H1 (cell line): ENCODE measurements at regions not wholly inside any gene's neighbourhood (a gene's known extent, or its start where the extent isn't known, plus 50 kb on each side); places are given as distances from the start of the nearest gene placed in this dataset.

Experiments
- CTCF ChIA-PET: fragments of 300-600 bp; sonication (Branson Sonifier 250); formaldehyde crosslinking; loops from one replicate; lab custom pipeline; 2021; ENCODE audit not compliant: partially characterized antibody; lab: Charles Lee
- POLR2A ChIA-PET: fragments of 300-600 bp; sonication (Branson Sonifier 250); formaldehyde crosslinking; loops from one replicate; lab custom pipeline; 2021; ENCODE audit warnings: inconsistent platforms; ENCODE audit not compliant: partially characterized antibody; lab: Charles Lee
- DNase-seq, 2 experiments: peaks; one replicate each; pipeline versions ENCODE4 v3.0.0 to v3.0.0-alpha.2; 2010 to 2022; ENCODE audit warnings: low spot score in 2 of 2, low read depth in 1 of 2, mixed read lengths in 1 of 2
- FAIRE-seq: peaks from 2 replicates; lab custom pipeline; 2011; peaks lifted over from hg19 to GRCh38; lab: Jason Lieb, UNC
- H2AFZ ChIP-seq: 2 replicates; pipeline ENCODE4 v1.8.1; 2012; ENCODE audit warnings: low read length, inconsistent platforms
- H2AK5ac ChIP-seq: 2 replicates; pipeline ENCODE4 v1.6.1; 2013; ENCODE audit warnings: low read depth, low read length
- H2BK120ac ChIP-seq: replicated peaks from 2 replicates; pipeline ENCODE3; 2013; ENCODE audit warnings: low read depth, low read length, inconsistent platforms
- H2BK12ac ChIP-seq: 2 replicates; pipeline ENCODE4 v1.6.1; 2013; ENCODE audit warnings: low read depth, low read length
- H2BK15ac ChIP-seq: 2 replicates; pipeline ENCODE4 v1.6.1; 2013; ENCODE audit warnings: low read length
- H2BK20ac ChIP-seq: 2 replicates; pipeline ENCODE4 v1.6.1; 2013; ENCODE audit warnings: low read length
- H2BK5ac ChIP-seq: 2 replicates; pipeline ENCODE4 v1.6.1; 2013; ENCODE audit warnings: low read depth, low read length
- H3K14ac ChIP-seq: 2 replicates; pipeline ENCODE4 v1.6.1; 2013; ENCODE audit warnings: inconsistent platforms; ENCODE audit not compliant: insufficient read length
- H3K18ac ChIP-seq: 2 replicates; pipeline ENCODE4 v1.6.1; 2013; ENCODE audit warnings: low read length; ENCODE audit errors: extremely low read depth
- H3K23ac ChIP-seq: 2 replicates; pipeline ENCODE4 v1.6.1; 2013; ENCODE audit warnings: inconsistent platforms; ENCODE audit not compliant: insufficient read length
- H3K23me2 ChIP-seq: 2 replicates; pipeline ENCODE4 v1.6.1; 2013; ENCODE audit warnings: low read depth, low read length
- H3K27ac ChIP-seq: 2 replicates; pipeline ENCODE4 v1.6.1; 2011; ENCODE audit warnings: low read depth, low read length, inconsistent platforms
- H3K27me3 ChIP-seq, 4 experiments: replicated peaks in 1 of 4; 1 replicate in 1 of 4; 2 replicates in 3 of 4; pipeline versions ENCODE4 v1.6.1 to v1.8.1; 2011 to 2013; ENCODE audit warnings: low read length in 3 of 4, mild to moderate bottlenecking in 3 of 4, inconsistent platforms in 2 of 4, mixed read lengths in 2 of 4, moderate library complexity in 1 of 4; ENCODE audit not compliant: control insufficient read depth in 3 of 4, insufficient read depth in 3 of 4; ENCODE audit errors: extremely low read depth in 1 of 4
- H3K36me3 ChIP-seq, 4 experiments: 2 replicates each; pipeline versions ENCODE4 v1.6.1 to v1.8.1; 2011 to 2013; ENCODE audit warnings: mild to moderate bottlenecking in 4 of 4, low read length in 3 of 4, moderate library complexity in 2 of 4, control low read depth in 1 of 4, inconsistent platforms in 1 of 4; ENCODE audit not compliant: insufficient read depth in 4 of 4, control insufficient read depth in 2 of 4
- H3K4ac ChIP-seq: replicated peaks from 2 replicates; pipeline ENCODE3; 2013; ENCODE audit warnings: low read length, low read depth, mixed read lengths, inconsistent platforms; ENCODE audit not compliant: insufficient read length
- H3K4me1 ChIP-seq, 4 experiments: replicated peaks in 1 of 4; 1 replicate in 1 of 4; 2 replicates in 3 of 4; pipeline versions ENCODE4 v1.6.1 to v1.8.1; 2011 to 2013; ENCODE audit warnings: low read length in 3 of 4, inconsistent platforms in 2 of 4, mixed read lengths in 1 of 4; ENCODE audit not compliant: insufficient read depth in 4 of 4, control insufficient read depth in 3 of 4
- H3K4me2 ChIP-seq, 2 experiments: 2 replicates each; pipeline versions ENCODE4 v1.6.1 to v1.8.1; 2011 to 2013; ENCODE audit warnings: low read depth in 2 of 2, low read length in 2 of 2, control low read depth in 1 of 2, inconsistent platforms in 1 of 2, mild to moderate bottlenecking in 1 of 2; ENCODE audit not compliant: insufficient read depth in 1 of 2
- H3K4me3 ChIP-seq, 4 experiments: fragments of 200-600, 300-600 bp in 1 of 4; sonication (generic), shearing (Covaris generic), sonication (Bioruptor Twin) in 1 of 4; 2 replicates each; pipeline versions ENCODE4 v1.5.1 to v1.8.1; 2011 to 2016; ENCODE audit warnings: low read length in 4 of 4, low read depth in 3 of 4, control low read depth in 2 of 4, inconsistent platforms in 2 of 4, mild to moderate bottlenecking in 2 of 4, mixed read lengths in 1 of 4, moderate library complexity in 1 of 4; ENCODE audit not compliant: insufficient read depth in 2 of 4; ENCODE audit errors: extremely low read depth in 1 of 4
- H3K56ac ChIP-seq: replicated peaks from 2 replicates; pipeline ENCODE3; 2013; ENCODE audit warnings: low read depth, mild to moderate bottlenecking, mixed read lengths, low read length, inconsistent platforms; ENCODE audit not compliant: insufficient read length
- H3K79me1 ChIP-seq: 2 replicates; pipeline ENCODE4 v1.6.1; 2013; ENCODE audit warnings: low read depth, low read length, control low read depth
- H3K79me2 ChIP-seq, 2 experiments: 2 replicates each; pipeline versions ENCODE4 v1.6.1 to v1.8.1; 2012 to 2013; ENCODE audit warnings: low read length in 2 of 2, mild to moderate bottlenecking in 2 of 2, inconsistent platforms in 1 of 2; ENCODE audit not compliant: insufficient read depth in 2 of 2, control insufficient read depth in 1 of 2
- H3K9ac ChIP-seq, 4 experiments: replicated peaks in 1 of 4; 1 replicate in 1 of 4; 2 replicates in 3 of 4; pipeline versions ENCODE4 v1.6.1 to v1.8.1; 2011 to 2013; ENCODE audit warnings: low read depth in 3 of 4, low read length in 3 of 4, control low read depth in 2 of 4, mild to moderate bottlenecking in 2 of 4, moderate library complexity in 2 of 4, inconsistent platforms in 1 of 4; ENCODE audit errors: extremely low read depth in 1 of 4
- H3K9me3 ChIP-seq, 2 experiments: 2 replicates each; pipeline versions ENCODE4 v1.6.1 to v1.8.1; 2012 to 2013; ENCODE audit warnings: mild to moderate bottlenecking in 2 of 2, moderate library complexity in 2 of 2, control low read depth in 1 of 2, inconsistent platforms in 1 of 2, low read depth in 1 of 2, low read length in 1 of 2, mixed read lengths in 1 of 2; ENCODE audit not compliant: insufficient read depth in 2 of 2
- H4K20me1 ChIP-seq, 2 experiments: replicated peaks in 1 of 2; 2 replicates each; pipeline versions ENCODE3 to v1.8.1; 2011 to 2013; ENCODE audit warnings: inconsistent platforms in 2 of 2, low read length in 2 of 2, mild to moderate bottlenecking in 1 of 2; ENCODE audit not compliant: insufficient read depth in 2 of 2, control insufficient read depth in 1 of 2
- H4K5ac ChIP-seq: 2 replicates; pipeline ENCODE4 v1.6.1; 2013; ENCODE audit warnings: low read length, low read depth, mixed read lengths, inconsistent platforms; ENCODE audit not compliant: insufficient read length
- H4K8ac ChIP-seq: 2 replicates; pipeline ENCODE4 v1.8.0; 2013; ENCODE audit warnings: mild to moderate bottlenecking, moderate library complexity, low read length, inconsistent platforms; ENCODE audit not compliant: insufficient read depth; ENCODE audit errors: extremely low read depth
- H4K91ac ChIP-seq: replicated peaks from 2 replicates; pipeline ENCODE3; 2013; ENCODE audit warnings: low read length, mixed read lengths, inconsistent platforms; ENCODE audit not compliant: insufficient read length
- BACH1 ChIP-seq: IDR thresholded peaks from 2 replicates; pipeline ENCODE4 v1.6.1; 2012; ENCODE audit warnings: low read length, improper control_type of control experiment
- CHD2 ChIP-seq: IDR thresholded peaks from 2 replicates; pipeline ENCODE4 v1.6.1; 2012; ENCODE audit warnings: low read length, improper control_type of control experiment
- SAP30 ChIP-seq: fragments of 300-600 bp; sonication (generic); IDR thresholded peaks from 2 replicates; pipeline ENCODE4 v1.7.1; 2012; ENCODE audit warnings: low read length, moderate library complexity, mild to moderate bottlenecking, inconsistent platforms; ENCODE audit not compliant: insufficient read depth, insufficient replicate concordance
- WGBS, 2 experiments: shearing (Covaris generic) in 1 of 2; methylation state at CpG; one replicate each; pipeline versions ENCODE4 v1.1.6 to v1.1.7; 2013 to 2015; ENCODE audit warnings: low lambda C conversion rate in 2 of 2, mixed read lengths in 2 of 2, inconsistent platforms in 1 of 2, low coverage in 1 of 2, missing lambda C conversion rate in 1 of 2; ENCODE audit not compliant: insufficient replicate concordance in 2 of 2, insufficient coverage in 1 of 2, insufficient read length in 1 of 2; ENCODE audit errors: extremely low coverage in 1 of 2, missing lambda C conversion rate in 1 of 2; 5-methylcytosine and 5-hydroxymethylcytosine counted together

DNA sequence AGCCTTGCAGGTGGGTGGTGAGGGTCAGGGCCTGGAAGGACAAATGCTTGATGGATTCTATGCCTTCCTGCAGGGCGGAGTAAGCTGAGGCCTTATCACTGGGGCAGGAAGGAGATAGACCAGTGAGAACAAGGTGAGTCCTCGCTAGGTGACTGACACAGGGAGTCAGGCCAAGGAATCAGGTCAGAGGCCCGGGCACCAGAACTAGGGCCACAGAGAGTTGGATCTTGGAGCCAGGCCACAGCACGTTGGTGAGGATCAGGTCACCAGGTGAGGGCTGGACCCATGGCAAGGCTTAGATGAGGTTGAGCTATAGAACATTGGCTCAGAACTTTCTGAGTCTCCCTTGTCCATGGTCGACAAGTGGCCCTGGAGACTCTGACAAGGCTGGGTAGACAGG, 328.2 kb downstream of the FOXO1 start:
- no peak overlapping the region for H3K4ac ChIP-seq
- ChIA-PET POLR2A (no interaction called here), CTCF (no interaction called here)
- 0 out of 7 replicates have a peak, but pooled peaks cover 0 to 3% (median 0%) of the 10 kb centered on the region in 4 experiments for H3K27me3 ChIP-seq
- no peak overlapping the region for H2BK15ac ChIP-seq
- no peak overlapping the region for H3K56ac ChIP-seq
- no peak overlapping the region for H3K23ac ChIP-seq
- no peaks in the 10 kb centered on the region for H4K20me1 ChIP-seq
- no peak overlapping the region for H3K14ac ChIP-seq
- H2AK5ac ChIP-seq: no peak overlapping the region
- H4K5ac ChIP-seq: no peak overlapping the region
- no peaks in the 10 kb centered on the region for H3K79me1 ChIP-seq
- H3K18ac ChIP-seq: no peak overlapping the region
- no peak overlapping the region for H4K8ac ChIP-seq
- 0 out of 2 replicates have a peak overlapping the region, but pooled peaks have one; percentile 26 for H2BK20ac ChIP-seq
- no peaks in the 10 kb centered on the region for H3K23me2 ChIP-seq
- no peaks in the 10 kb centered on the region for H3K9me3 ChIP-seq
- DNase-seq (peak in 1 of 2 experiments; percentile 13), FAIRE-seq (no peak)
- H3K4me1 ChIP-seq: peaks cover 3 to 13% (median 7%) of the 10 kb centered on the region in 4 experiments; a peak in 6 of 7 replicates
- no peak overlapping the region for H3K27ac ChIP-seq
- no peak overlapping the region for H3K4me2 ChIP-seq
- no peak overlapping the region for H3K4me3 ChIP-seq
- H3K36me3 ChIP-seq: no peaks in the 10 kb centered on the region
- peak overlapping the region; percentile 36 for H4K91ac ChIP-seq
- no peak overlapping the region for H3K9ac ChIP-seq
- no peak overlapping the region for H2BK12ac ChIP-seq
- WGBS, 2 experiments: 82% methylated on average over 5 of the region's 5 CpGs; no CpG with 5 or more reads in 1 of the 2 experiments
- H2BK5ac ChIP-seq: no peak overlapping the region
- no peak overlapping the region for H2AFZ ChIP-seq
- H3K79me2 ChIP-seq: no peaks in the 10 kb centered on the region
- no peak overlapping the region for H2BK120ac ChIP-seq
- no peak for TF ChIP-seq CHD2
- no peak for TF ChIP-seq SAP30
- TF ChIP-seq BACH1: no peak
